GM18507 (cell line): ENCODE measurements at regions not wholly inside any gene's neighbourhood (a gene's known extent, or its start where the extent isn't known, plus 50 kb on each side); places are given as distances from the start of the nearest gene placed in this dataset.
"Not testable (repeated sequence)": the region's sequence is repeated elsewhere in the genome, so short reads cannot be mapped to it uniquely, and the experiment has no call there.

ENCODE experiments used
- DNase-seq: peaks from one replicate; pipeline ENCODE4 v3.0.0; 2011; ENCODE audit warnings: low read depth; ENCODE audit not compliant: insufficient read length; ENCODE audit errors: extremely low spot score
- FAIRE-seq: peaks from 2 replicates; lab custom pipeline; 2011; peaks lifted over from hg19 to GRCh38; lab: Jason Lieb, UNC

DNA sequence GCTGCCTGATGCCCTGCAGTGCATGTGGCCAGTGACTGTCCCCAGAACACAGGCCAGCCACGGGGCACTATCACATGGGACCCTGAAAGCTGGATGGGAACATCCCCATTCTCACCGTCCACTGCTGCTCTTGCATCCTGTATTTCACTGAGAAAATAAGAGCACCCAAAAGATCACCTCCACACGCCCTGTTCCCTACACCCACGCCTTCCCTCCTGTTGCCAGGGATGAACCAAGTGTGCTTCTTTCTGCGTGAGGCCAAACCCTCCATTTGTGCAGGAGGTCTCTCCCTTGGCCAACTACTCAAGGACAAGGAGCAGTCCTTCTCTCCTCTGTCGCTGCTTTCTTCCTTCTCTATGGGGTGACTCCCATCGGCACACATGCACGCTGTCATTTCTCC, 118.3 kb downstream of the LRRC37A3 start:
- not testable (repeated sequence) for FAIRE-seq, DNase-seq

DNA sequence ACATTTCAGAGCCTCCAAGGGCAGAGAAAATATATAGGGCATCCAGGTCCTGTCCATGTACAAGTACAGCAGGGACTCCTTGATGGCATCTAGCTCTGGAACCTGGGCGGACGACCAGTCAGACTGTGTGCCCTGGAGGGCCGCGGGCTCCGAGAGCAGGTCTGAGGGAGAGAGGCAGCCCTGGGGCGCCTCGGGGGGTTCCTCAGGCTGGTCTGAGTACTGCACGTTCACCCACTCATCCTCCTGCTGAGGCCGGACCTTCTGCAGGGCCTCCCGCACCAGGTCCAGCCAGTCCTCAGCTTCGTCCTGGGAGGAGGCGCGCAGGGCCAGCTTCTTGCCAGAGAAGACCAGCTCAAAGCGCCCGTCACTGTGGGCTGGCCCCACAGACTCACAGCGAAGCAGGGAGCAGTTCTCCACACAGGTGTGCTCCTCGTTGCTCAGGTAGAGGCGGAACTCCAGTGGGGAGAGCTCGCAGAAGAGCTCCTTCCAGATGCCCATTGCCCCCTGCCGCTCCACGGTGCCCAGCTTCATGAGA, 118.8 kb downstream of the LRRC37A3 start:
- not testable (repeated sequence) for FAIRE-seq, DNase-seq

DNA sequence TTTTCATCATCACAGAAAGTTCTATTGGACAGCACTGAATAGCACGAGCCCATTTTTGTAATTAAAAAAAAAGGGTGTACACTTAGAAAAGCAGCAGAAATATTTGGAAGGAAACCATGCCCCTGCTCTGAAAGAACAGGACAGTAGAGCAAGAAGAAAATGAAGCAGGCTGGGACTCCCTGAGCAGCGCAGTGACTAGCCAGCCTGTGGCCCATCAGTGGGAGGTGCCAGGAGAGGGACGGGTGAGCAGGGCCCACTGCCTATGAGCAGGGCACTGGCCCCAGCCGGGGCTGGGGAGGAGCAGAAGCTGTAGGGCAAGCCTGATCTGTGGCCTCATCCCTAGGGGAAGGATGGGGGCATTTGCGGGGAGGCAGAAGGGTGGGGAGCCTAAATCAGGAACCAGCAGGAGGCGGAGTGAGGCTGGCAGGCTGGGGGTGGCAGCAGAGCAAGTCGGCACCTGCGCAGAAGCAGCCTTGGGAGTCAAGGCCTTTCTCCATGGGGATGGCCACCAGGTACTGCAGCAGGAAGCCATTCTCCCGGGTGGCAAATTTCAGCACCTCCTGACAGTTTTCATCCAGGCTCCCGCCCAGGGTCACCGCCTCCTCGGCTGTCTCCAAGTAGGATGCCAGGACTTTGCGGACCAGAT, 119.6 kb downstream of the LRRC37A3 start:
- DNase-seq, FAIRE-seq: not testable (repeated sequence)

DNA sequence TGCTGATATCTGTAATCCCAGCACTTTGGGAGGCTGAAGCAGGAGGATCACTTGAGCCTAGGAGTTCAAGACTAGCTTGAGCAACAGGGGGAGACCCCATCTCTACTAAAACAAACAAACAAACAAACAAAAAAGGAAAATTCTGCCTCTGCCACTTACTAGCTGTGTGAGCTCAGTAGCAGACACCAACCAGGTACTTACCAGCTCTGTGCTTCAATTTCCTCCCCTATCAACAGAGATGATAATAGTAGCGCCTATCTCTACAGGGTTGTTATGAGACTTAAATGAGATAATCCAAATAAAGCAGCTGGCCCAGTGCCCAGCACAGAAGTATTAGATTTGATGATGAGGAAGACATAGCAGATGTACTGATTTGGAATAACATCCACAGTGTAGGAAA, 120.3 kb downstream of the LRRC37A3 start:
- FAIRE-seq: peak; percentile 36
- not testable (repeated sequence) for DNase-seq

DNA sequence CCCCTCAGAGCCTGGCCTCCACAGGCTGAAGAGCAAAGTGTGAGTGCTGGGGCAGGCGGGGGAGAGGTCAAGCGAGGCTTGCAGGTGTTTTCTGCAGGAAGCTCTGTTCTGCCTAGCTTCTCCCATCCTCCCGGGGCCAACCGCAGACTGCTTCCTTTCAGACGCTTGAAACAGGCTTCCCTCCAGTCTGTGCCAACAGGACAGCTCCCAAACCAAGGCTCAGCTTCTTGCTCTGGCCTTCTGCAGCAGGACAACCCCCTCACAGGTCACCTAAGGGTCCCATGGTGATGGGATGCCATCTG, 120.8 kb downstream of the LRRC37A3 start:
- FAIRE-seq: peak; percentile 36
- not testable (repeated sequence) for DNase-seq

DNA sequence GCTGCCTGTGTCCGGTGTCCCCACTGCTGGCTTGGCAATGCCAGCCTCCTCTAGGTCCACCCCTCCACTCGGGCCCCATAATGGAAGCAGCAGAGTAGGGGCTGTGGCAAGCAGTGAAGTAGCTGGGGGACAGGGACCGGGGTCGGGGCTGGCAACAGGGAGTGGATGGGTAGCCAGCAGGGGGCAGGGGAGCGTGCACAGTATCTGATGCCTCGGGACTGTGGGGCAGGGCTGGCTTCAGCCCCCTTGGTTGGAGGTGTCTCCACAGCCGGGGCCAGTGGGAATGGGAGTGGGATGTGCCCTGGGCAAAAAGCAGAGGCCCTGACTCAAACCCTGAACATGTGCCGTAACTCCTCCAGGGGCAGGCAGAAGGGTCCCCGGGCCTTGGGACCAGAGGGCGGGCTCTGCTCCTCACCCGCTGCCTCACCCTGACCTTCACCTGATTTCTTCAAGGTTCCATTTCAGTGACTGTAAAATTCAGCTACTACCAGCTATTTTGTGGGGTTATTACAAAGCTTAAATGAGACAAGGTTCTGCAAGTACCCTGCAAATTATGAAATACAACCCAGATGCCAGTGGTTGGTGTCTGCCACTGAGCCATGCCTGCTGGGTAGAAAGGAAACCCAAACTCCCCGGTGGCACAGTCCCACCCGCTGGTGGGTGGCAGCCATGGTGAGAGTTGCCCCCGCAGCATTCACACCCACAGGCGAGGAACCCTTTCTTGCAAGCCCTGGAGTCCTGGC, 121.4 kb downstream of the LRRC37A3 start:
- not testable (repeated sequence) for DNase-seq, FAIRE-seq

DNA sequence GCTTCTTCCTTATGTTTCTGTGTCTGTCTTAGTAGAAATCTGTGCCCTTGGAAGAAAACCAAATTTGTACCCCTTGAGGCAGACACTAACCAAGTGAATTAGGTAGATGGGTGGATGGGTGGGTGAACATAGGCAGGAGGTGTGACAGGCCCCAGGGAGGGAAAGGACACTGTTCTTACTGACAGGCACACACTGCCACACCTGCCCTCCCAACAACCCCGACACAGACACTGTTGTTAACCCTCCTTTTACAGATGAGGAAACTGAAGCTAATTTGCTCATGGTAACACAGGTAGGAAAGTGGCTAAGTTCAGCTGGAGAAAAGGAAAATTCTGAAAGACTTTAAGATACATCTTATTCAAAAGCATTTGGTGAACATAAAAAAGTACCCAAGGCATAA, 123.9 kb downstream of the LRRC37A3 start:
- DNase-seq, FAIRE-seq: not testable (repeated sequence)

DNA sequence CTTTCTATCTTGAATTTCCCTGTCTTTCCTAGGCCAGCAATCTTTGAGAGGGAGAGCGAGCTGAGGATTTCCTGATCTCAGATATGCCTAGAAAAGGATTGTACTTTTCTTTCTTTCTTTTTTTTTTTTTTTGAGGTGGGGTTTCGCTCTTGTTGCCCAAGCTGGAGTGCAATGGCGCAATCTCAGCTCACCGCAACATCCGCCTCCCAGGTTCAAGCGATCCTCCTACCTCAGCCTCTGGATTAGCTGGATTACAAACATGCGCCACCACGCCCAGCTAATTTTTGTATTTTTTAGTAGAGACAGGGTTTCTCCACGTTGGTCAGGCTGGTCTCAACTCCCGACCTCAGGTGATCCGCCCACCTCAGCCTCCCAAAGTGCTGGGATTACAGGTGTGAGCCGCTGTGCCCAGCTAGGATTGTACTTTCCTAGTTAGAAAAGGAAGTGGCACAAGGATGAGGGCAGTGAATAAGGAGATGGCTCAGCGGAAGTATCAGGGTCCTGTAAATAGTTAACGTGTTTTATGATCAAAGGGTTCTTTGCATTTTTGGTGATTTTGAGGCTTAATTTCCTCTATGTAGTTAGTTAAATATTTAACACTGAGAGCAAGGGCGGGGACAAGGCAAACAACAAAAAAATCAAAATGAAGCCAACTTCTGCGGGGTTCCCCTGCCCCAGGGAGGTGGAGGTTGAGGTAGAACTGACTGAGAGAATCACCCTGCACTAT, 124.6 kb downstream of the LRRC37A3 start:
- not testable (repeated sequence) for FAIRE-seq, DNase-seq

DNA sequence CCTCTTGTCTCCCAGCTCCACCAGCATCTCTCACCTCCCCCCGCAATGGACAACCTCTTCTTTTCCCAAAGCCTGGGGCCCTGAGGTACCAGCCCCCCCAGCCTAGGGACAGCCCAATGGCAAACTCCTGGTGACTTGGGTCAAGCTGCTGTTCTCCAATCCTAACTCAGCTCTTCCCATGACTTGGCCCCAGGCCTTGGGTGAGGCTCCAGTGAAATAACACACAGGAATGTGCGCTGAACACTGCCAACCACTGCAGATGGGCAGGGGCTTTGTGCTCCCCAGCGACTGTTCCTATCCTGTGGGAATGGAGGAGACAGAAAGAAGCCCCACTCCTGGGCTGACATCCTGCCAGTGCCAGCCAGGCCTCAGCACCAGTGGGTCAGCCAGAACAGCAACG, 125.2 kb downstream of the LRRC37A3 start:
- not testable (repeated sequence) for DNase-seq, FAIRE-seq

DNA sequence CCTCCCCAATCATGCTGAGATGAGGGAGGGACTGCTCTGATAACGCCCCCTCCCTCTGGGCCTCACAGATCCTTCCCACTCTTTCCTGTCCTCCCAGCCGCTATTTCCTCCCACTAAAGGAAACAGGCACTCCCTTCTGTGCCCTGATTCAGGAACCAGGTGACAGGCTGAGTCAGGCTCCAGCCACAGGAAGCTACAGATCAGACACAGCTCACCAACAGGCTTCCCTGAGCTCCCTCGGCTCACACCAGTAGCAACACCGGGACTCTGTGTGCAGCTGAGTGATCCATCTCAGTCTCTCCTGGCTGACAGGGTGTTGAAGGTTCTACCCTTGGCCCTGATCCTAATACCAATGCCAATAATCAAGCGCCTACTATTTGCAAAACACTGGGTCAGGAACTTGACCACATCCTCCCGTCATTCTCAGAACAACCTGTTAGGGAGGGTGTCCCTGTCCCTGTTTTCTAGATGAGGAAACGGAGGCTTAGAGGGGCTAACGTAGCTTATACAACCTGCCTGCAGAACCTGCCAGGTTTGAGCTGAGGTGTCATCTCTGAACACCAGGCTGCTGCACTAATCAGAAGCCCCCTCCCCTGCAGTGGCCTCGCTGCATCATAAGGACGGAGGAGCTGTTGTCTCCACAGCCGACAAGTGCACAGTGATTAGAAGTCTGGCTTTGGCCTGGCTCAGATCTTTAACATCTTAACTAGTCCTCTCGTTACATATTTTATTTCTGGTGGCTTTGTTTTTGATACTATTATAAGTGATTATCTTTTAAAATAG, 126.3 kb downstream of the LRRC37A3 start:
- FAIRE-seq, DNase-seq: not testable (repeated sequence)

DNA sequence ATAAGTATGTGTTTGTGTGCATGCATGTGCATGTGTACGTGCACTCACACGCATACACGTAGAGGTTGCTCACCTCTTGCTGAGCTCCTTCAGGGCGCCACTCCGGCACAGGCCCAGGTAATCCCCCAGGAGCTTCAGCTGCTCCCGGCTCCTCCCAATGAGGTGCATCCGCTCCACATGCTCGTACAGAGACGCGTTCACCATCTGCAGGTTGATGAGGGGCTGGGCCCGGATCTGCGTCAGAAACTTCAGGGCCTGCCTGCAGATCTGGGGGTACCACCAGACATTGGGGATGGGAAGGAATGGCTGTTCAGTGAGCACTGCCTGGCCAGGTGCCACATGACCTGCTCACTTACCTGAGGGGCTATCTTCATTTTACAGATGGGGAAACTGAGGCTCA, 127.0 kb downstream of the LRRC37A3 start:
- not testable (repeated sequence) for DNase-seq, FAIRE-seq

DNA sequence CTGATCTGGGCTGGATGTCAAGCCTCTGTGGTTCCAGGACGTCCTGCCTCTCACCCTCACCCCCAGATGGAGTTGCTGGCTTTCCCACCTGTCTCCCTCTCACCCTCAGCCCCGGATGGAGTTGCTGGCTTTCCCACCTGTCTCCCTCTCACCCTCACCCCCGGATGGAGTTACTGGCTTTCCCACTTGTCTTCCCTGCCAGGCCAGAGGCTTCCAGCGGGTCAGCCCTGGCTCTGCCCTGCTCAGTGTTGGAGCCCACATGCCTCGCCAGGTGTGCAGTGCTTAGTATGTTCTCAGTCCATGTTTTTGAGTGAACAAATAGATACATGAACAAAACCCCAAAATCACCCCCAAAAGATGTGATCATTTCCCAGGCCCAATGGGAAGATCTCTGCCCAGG, 127.6 kb downstream of the LRRC37A3 start:
- not testable (repeated sequence) for DNase-seq, FAIRE-seq

DNA sequence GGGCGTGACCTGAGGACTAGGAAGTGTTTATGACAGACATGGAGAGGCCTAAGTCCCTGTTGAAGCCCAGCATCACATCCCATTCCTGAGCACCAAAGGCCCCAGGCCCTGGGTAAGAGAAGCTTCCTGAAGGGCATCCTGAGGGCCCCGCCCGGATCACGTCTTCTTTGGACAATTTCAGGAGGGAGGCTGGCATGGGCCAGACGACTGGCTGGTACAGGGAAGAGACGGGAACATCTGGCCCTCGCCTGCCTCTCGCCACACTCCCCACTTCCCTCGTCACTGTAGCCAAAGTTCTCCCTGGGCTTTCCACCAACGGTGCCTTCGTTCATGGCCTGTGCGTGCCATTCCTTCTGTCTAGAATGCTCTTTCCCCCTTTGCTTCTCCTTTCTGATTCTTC, 128.1 kb downstream of the LRRC37A3 start:
- not testable (repeated sequence) for FAIRE-seq

DNA sequence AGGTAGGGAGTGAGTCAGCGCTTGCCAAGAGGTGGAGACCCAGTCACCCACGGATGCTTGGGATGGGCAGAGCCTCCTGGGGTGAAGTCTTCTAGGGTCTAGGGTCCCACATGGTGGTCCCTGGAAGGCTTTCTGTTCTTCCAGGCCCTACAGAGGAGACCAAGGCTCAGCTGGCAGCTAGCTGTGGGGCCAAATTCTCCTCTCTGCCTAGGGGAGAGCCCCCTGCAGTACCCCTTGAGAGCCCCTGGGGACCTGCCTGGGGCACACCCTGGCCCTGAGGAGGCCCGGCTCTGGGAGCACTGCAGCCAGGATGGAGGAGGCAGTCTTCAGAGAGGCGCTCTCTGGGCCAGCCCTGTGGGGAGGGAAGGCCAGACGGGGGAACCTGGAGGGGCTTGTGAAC, 128.6 kb upstream of the SMURF2 start:
- DNase-seq, FAIRE-seq: not testable (repeated sequence)

More for the DNA sequence above, 128.1 kb downstream of the LRRC37A3 start:
- DNase-seq: not testable (repeated sequence)

DNA sequence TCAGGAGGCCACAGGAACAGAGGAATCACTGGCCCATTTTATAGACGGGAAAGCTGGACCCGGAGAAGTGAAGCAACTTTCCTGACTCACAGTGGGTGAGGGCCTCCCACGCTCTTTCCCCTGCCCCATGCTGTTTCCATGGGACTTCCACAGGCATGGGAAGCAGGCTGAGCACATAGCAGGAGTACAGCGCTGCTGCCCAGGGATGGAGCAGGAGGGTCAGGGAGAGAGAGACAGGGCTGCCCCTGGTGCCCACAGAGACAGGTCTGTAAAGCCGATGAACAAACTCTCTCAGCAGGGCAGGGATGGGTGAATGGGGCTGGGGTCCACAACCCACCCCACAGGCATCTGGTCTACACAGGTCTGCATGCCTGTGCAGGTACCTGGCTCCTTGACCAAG, 128.1 kb upstream of the SMURF2 start:
- DNase-seq, FAIRE-seq: not testable (repeated sequence)

DNA sequence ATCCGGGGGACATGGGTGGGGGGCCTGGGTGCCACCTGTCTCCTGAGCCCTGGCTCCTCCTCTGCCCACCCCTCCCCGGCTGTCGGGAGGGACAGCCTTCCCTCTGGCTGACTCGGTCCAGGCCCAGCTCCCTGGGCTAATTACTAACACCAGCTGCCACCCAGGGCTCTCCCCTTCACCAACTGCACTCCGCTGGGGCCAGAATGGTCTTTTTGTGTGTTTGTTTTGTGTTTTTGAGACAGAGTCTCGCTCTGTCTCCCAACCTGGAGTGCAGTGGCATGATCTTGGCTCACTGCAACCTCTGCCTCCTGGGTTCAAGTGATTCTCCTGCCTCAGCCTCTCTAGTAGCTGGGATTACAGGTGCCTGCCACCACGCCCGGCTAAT, 126.9 kb upstream of the SMURF2 start:
- FAIRE-seq, DNase-seq: not testable (repeated sequence)

DNA sequence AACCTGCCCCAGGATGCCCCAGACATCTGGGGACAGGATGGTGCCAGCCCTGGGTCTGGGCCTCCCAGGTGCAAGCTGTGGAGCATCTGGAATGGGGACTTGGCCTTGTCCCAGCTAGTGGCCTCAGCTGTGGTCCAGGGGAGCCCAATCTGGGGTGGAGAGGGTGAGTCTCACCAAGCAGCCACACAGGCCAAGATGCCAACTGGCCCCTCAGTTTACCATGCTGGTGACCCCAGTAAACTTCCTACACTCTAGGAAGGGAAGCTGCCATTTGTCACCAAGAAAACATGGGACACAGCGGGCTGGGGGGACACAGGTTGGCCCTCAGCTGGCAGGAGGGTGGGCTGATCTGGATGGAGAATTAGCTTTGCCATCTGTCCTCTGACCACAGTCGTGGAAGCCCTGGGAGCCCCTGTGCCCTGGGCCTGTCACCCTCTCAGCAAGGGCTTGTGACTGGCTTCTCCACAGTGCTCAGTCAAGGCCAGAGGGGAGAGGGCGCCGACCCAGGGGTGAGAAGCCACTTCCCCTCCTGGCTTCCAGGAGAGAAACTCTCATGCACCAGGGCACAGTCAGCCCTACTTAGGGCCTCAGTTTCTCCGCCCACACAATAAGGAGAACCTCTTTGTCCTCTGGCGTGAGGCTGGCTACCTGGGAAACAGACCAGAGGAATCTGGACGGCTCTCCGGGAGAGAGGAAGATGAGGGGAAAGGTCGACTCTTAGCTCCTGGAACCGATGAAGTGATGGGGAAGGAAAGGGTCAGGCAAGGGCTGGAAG, 126.4 kb upstream of the SMURF2 start:
- DNase-seq (no peak), FAIRE-seq (no peak)

DNA sequence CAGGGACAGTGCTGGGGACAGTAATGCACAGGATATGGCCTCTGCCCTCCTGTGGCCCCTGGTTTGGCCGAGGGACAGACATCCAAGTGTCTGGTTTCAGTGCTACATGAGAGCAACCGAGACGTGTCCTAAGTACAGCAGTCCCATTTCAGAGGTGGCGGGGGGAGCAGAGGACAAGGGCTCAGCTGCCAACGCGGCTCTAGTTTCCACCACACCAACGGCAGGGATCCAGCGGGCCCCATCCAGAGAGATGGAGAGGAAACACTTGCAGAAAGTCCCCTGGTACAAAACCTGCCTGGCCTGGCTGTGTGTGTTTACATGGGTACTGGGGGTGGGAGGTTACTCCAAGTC, 125.8 kb upstream of the SMURF2 start:
- DNase-seq (no peak), FAIRE-seq (no peak)
